ENCODE measurements at regions not wholly inside any gene's neighbourhood (a gene's known extent, or its start where the extent isn't known, plus 50 kb on each side); places are given as distances from the start of the nearest gene placed in this dataset.

- no peaks in the 10 kb centered on the region for H3K9me3 ChIP-seq (ENCODE audit: low read length)
- H3K79me2 ChIP-seq (ENCODE audit: insufficient read depth, low read length), result no peaks in the 10 kb centered on the region
- BruUV-seq (replicated peaks), result no TSS peak
- ChIA-PET CTCF (ENCODE audit: low intra/inter-chr PET ratio, low total read pairs) (no interaction called here), POLR2A (no interaction called here)
- no peaks in the 10 kb centered on the region for H3K27me3 ChIP-seq (ENCODE audit: control insufficient read depth in 1 of 2, insufficient read depth in 2 of 2, low read length in 2 of 2)
- H3K9ac ChIP-seq (ENCODE audit: insufficient read depth, low read depth, low read length), result no peak overlapping the region
- TF ChIP-seq PAF1 (CRISPR knock-in tag; IDR thresholded peaks at IDR 0.05) (no peak), SP140L (CRISPR knock-in tag; IDR thresholded peaks at IDR 0.05; ENCODE audit: borderline replicate concordance) (no peak), TCF12 (IDR thresholded peaks at IDR 0.05) (no peak), TCF12 (CRISPR knock-in tag; IDR thresholded peaks at IDR 0.05) (no peak), EHMT2 (IDR thresholded peaks at IDR 0.05; ENCODE audit: borderline replicate concordance, low read depth, low read length) (no peak), PHB2 (IDR thresholded peaks at IDR 0.05; ENCODE audit: partially characterized antibody) (no peak), CHD4 (IDR thresholded peaks at IDR 0.05; ENCODE audit: borderline replicate concordance, low read length) (no peak), SOX13 (IDR thresholded peaks at IDR 0.05) (no peak), SOX13 (CRISPR knock-in tag; conservative IDR thresholded peaks at IDR 0.05 in 1 of 2, IDR thresholded peaks at IDR 0.05 in 1 of 2) (no peak), EEA1 (CRISPR knock-in tag; IDR thresholded peaks at IDR 0.05; ENCODE audit: borderline replicate concordance) (no peak), ZNF724P (CRISPR knock-in tag; IDR thresholded peaks at IDR 0.05; ENCODE audit: borderline replicate concordance) (no peak), ZNF337 (CRISPR knock-in tag; IDR thresholded peaks at IDR 0.05; ENCODE audit: borderline replicate concordance, low read depth) (no peak), HNF1B (CRISPR knock-in tag; IDR thresholded peaks at IDR 0.05) (no peak), ZNF891 (CRISPR knock-in tag; IDR thresholded peaks at IDR 0.05) (no peak)
- intact Hi-C loops (cut with micrococcal nuclease; ENCODE audit: unreplicated experiment), result no loop called here
- in situ Hi-C loops (cut with HindIII; ENCODE audit: extremely low pct_ligation_motif_present, low pct_unique_long_range_greater_than_20kb), result no loop called here
- no peaks in the 10 kb centered on the region for H4K20me1 ChIP-seq (ENCODE audit: insufficient read depth, low read length)
- peaks cover 8% of the 10 kb centered on the region; the same call in 1 of the 2 replicates for H3K4me1 ChIP-seq (ENCODE audit: insufficient read depth, low read length)
- no peak overlapping the region for H2AFZ ChIP-seq (ENCODE audit: low read length)
- no peak overlapping the region for H3K27ac ChIP-seq (ENCODE audit: extremely low read length, insufficient read depth, low read length)
- ATAC-seq, result no peak
- WGBS (ENCODE audit: low lambda C conversion rate), result 7% methylated on average over 1 of the region's 1 CpG
- no peaks in the 10 kb centered on the region for H3K36me3 ChIP-seq (replicated peaks in 1 of 2; ENCODE audit: control insufficient read depth in 1 of 2, insufficient read depth in 2 of 2, low read length in 2 of 2)
- H3K4me3 ChIP-seq (replicated peaks in 1 of 3; ENCODE audit: insufficient read depth in 1 of 3, low read depth in 2 of 3, low read length in 3 of 3), result no peak overlapping the region
- H3K4me2 ChIP-seq (ENCODE audit: low read depth, low read length), result no peak overlapping the region
- no peak for FAIRE-seq
- no peak for DNase-seq (ENCODE audit: low spot score)
Measured at GRCh38 chr13:70388935-70389334, 280.7 kb upstream of the KLHL1 start.
